OCI-LY7 (cell line): ENCODE measurements at regions not wholly inside any gene's neighbourhood (a gene's known extent, or its start where the extent isn't known, plus 50 kb on each side); places are given as distances from the start of the nearest gene placed in this dataset.

Source experiments
- BruUV-seq: library from RNA; stranded (reverse); fragments of 400-500 nt; replicated peaks from 2 replicates; lab custom pipeline; 2021; lab: Mats Ljungman, UMichigan
- CTCF ChIA-PET: fragments of 300-600 bp; sonication (Branson Sonifier 250); formaldehyde crosslinking; loops from one replicate; lab custom pipeline; 2022; ENCODE audit warnings: antibody characterized with exemption; ENCODE audit not compliant: unreplicated experiment; lab: Charles Lee
- POLR2A ChIA-PET: fragments of 300-600 bp; sonication (Branson Sonifier 250); formaldehyde crosslinking; loops from one replicate; lab custom pipeline; 2022; ENCODE audit warnings: antibody characterized with exemption; lab: Charles Lee
- DNase-seq: peaks from one replicate; pipeline ENCODE4 v3.0.0-alpha.2; 2015; ENCODE audit warnings: low spot score
- H2AFZ ChIP-seq: fragments of 200-600 bp; sonication (generic), shearing (Covaris generic); 2 replicates; pipeline ENCODE4 v1.6.1; 2014; ENCODE audit warnings: mild to moderate bottlenecking, antibody characterized with exemption, low read length, moderate library complexity
- H3K27ac ChIP-seq: fragments of 200-600 bp; sonication (generic); 2 replicates; pipeline ENCODE4 v1.5.1; 2014; ENCODE audit warnings: mixed run types, low read depth, mild to moderate bottlenecking, moderate library complexity, low read length, inconsistent platforms; ENCODE audit not compliant: poor library complexity, severe bottlenecking
- H3K36me3 ChIP-seq: fragments of 200-600 bp; sonication (generic); 2 replicates; pipeline ENCODE4 v1.6.1; 2014; ENCODE audit warnings: mild to moderate bottlenecking, antibody characterized with exemption, low read length, moderate library complexity, mixed read lengths; ENCODE audit not compliant: insufficient read depth
- H3K4me1 ChIP-seq: fragments of 200-600 bp; sonication (generic); 2 replicates; pipeline ENCODE4 v1.5.1; 2014; ENCODE audit warnings: mild to moderate bottlenecking, low read length; ENCODE audit not compliant: insufficient read depth, poor library complexity, severe bottlenecking
- H3K4me2 ChIP-seq: fragments of 200-600 bp; sonication (generic); 2 replicates; pipeline ENCODE4 v1.6.1; 2014; ENCODE audit warnings: mild to moderate bottlenecking, low read length
- H3K4me3 ChIP-seq: fragments of 200-600 bp; sonication (generic); 2 replicates; pipeline ENCODE4 v1.5.1; 2014; ENCODE audit warnings: mild to moderate bottlenecking, low read depth, low read length; ENCODE audit not compliant: poor library complexity, severe bottlenecking
- H3K79me2 ChIP-seq: fragments of 200-600 bp; sonication (generic); 2 replicates; pipeline ENCODE4 v1.6.1; 2016; ENCODE audit warnings: low read depth, mild to moderate bottlenecking, low read length, moderate library complexity, mixed read lengths; ENCODE audit not compliant: insufficient read depth
- H3K9me2 ChIP-seq: fragments of 200-600 bp; sonication (generic); 2 replicates; pipeline ENCODE4 v1.6.1; 2016; ENCODE audit warnings: mild to moderate bottlenecking, low read length, mixed read lengths; ENCODE audit not compliant: insufficient read depth
- H3K9me3 ChIP-seq: fragments of 200-600 bp; sonication (generic); 2 replicates; pipeline ENCODE4 v1.6.1; 2014; ENCODE audit warnings: mild to moderate bottlenecking, mixed run types, low read length, mixed read lengths
- H4K20me1 ChIP-seq: fragments of 200-600 bp; sonication (generic); 2 replicates; pipeline ENCODE4 v1.6.1; 2014; ENCODE audit warnings: mild to moderate bottlenecking, antibody characterized with exemption, low read length, moderate library complexity, mixed read lengths; ENCODE audit not compliant: insufficient read depth
- EZH2phosphoT487 ChIP-seq: fragments of 200-600 bp; sonication (generic); IDR thresholded peaks from 2 replicates; pipeline ENCODE4 v1.6.1; 2018; ENCODE audit warnings: low read depth, borderline replicate concordance, mild to moderate bottlenecking, mixed run types, antibody characterized with exemption, low read length, moderate library complexity, mixed read lengths
- intact Hi-C: fragments of 100-400 bp; cut with micrococcal nuclease; formaldehyde crosslinking; loops from one replicate; pipeline ENCODE4 v1.10.0; 2022; ENCODE audit not compliant: unreplicated experiment
- TF ChIP-seq, protein P1 (sequence below): fragments of 200-600 bp; sonication (generic); conservative IDR thresholded peaks from 2 replicates; pipeline ENCODE4 v1.5.1; 2014; ENCODE audit warnings: mild to moderate bottlenecking, antibody characterized with exemption, low read length, moderate library complexity, mixed read lengths

DNA sequence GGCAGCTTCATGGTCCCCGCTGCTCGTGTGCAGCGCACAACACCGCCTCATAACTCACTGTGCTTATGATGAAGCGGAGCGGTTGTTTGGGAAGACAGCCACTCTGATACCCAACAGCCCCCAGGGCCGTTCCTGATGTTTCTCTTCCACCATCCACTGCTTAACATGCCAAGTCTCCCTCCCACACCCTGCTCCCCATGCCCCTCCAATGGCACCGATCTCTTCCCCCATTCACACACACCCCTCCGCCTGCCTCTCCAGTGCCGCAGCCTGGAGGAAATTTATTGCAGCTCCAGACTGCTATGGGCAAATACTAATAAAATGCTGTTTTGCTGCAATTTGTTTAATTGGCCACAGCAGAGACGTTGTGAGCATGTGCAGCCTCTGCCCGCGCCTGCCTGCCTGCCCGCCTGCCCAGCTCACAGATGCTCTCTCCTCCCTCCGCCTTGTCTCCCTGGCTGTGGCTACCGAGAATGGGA lies 80.3 kb upstream of the LHX1 start:
- ChIA-PET POLR2A (no interaction called here), CTCF (no interaction called here)
- intact Hi-C loops = no loop called here
- no peak overlapping the region for H3K27ac ChIP-seq
- no peaks in the 10 kb centered on the region for H3K9me2 ChIP-seq
- no TSS peak for BruUV-seq
- no peaks in the 10 kb centered on the region for H3K79me2 ChIP-seq
- H3K4me1 ChIP-seq = no peaks in the 10 kb centered on the region
- H3K4me3 ChIP-seq = no peak overlapping the region
- H3K36me3 ChIP-seq = no peaks in the 10 kb centered on the region
- no peak for DNase-seq
- no peak overlapping the region for H2AFZ ChIP-seq
- H4K20me1 ChIP-seq = no peaks in the 10 kb centered on the region
- H3K4me2 ChIP-seq = no peak overlapping the region
- H3K9me3 ChIP-seq = no peaks in the 10 kb centered on the region
- TF ChIP-seq, protein P1, sequence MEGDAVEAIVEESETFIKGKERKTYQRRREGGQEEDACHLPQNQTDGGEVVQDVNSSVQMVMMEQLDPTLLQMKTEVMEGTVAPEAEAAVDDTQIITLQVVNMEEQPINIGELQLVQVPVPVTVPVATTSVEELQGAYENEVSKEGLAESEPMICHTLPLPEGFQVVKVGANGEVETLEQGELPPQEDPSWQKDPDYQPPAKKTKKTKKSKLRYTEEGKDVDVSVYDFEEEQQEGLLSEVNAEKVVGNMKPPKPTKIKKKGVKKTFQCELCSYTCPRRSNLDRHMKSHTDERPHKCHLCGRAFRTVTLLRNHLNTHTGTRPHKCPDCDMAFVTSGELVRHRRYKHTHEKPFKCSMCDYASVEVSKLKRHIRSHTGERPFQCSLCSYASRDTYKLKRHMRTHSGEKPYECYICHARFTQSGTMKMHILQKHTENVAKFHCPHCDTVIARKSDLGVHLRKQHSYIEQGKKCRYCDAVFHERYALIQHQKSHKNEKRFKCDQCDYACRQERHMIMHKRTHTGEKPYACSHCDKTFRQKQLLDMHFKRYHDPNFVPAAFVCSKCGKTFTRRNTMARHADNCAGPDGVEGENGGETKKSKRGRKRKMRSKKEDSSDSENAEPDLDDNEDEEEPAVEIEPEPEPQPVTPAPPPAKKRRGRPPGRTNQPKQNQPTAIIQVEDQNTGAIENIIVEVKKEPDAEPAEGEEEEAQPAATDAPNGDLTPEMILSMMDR = no peak
- TF ChIP-seq EZH2phosphoT487 = no peak

DNA sequence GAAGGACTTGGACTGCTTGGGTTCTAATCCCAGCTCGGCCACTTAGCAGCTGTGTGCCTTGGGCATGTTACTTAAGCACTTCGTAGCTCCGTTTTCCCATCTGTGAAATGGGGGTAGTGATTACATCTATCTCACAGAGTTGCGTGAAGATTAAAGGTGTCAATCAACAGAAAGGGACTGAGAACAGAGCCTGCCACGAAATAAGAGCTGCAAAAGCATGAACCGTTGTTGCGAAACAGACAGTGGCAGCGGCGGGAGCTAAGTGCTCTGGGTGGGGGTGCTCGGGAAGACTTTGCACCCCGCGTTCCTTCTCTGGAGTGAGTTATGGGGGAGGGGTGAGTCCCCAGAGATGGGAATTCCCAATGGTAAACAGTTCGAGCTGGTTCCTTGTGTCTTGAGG lies 79.6 kb upstream of the LHX1 start:
- Histone ChIP-seq H3K4me1 (no peaks in the 10 kb centered on the region), H3K36me3 (no peaks in the 10 kb centered on the region), H3K79me2 (no peaks in the 10 kb centered on the region), H2AFZ (no peak overlapping the region), H3K9me3 (no peaks in the 10 kb centered on the region), H3K4me3 (no peak overlapping the region), H3K4me2 (no peak overlapping the region), H3K9me2 (no peaks in the 10 kb centered on the region), H3K27ac (no peak overlapping the region), H4K20me1 (no peaks in the 10 kb centered on the region)
- BruUV-seq = no TSS peak
- intact Hi-C loops = no loop called here
- DNase-seq = no peak
- CTCF ChIA-PET = no interaction called here
- POLR2A ChIA-PET = interaction anchor here (0.6 kb wide), 1 partner anchor 71 kb away, joined by 3 read pairs; no protein-coding TSS in a partner anchor
- TF ChIP-seq, protein P1 = no peak
- TF ChIP-seq EZH2phosphoT487 = no peak

DNA sequence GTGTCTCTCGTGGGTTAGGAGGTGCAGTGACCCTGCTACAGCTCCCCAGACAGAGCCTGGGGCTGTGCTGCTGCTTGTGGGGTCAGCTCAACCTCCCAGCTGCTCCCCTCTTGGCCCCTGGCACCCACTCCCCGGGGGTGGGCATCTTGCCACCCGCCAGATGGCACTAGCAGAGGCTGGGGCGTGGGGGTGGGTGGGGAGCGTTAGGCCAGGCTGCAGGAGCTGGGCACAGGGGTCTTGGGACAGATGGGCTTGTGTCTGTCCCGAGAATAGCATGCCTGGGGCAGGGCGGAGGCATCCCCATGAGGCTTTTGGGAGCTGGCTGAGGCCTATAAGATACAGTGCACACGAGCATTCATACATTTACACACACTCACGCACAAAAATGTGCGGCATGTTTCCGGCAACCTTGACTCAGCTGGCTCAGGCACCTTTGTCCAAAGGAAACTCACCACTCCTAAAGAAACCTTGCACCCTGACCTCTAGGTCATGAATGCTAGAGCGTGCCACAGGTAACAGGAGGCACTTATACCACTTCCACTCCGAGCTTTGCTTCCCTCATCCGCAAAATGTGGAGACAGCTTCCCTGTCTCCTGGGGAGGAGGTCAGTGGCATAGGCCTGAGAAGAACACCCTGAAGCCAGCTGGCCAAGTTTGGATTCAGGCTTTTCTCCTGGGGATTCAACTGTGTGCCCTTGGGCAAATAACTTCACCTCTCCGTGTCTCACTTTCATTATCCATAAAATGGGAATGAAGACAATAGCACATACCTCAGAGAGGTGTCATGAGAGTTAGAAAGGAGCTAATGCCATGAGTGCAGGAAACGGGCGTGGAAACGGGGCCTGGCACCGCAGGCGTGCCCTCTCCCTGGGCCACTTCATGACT lies 78.9 kb upstream of the LHX1 start:
- TF ChIP-seq, protein P1 = no peak
- no peak for TF ChIP-seq EZH2phosphoT487
- DNase-seq = no peak
- ChIA-PET CTCF (no interaction called here), POLR2A (interaction anchor here (0.6 kb wide), 1 partner anchor 70 kb away, joined by 3 read pairs; no protein-coding TSS in a partner anchor)
- H3K9me3 ChIP-seq = no peaks in the 10 kb centered on the region
- H2AFZ ChIP-seq = no peak overlapping the region
- no peaks in the 10 kb centered on the region for H3K4me1 ChIP-seq
- no TSS peak for BruUV-seq
- H3K36me3 ChIP-seq = no peaks in the 10 kb centered on the region
- H3K4me3 ChIP-seq = no peak overlapping the region
- H4K20me1 ChIP-seq = no peaks in the 10 kb centered on the region
- intact Hi-C loops = no loop called here
- no peaks in the 10 kb centered on the region for H3K79me2 ChIP-seq
- H3K9me2 ChIP-seq = no peaks in the 10 kb centered on the region
- no peak overlapping the region for H3K4me2 ChIP-seq
- no peak overlapping the region for H3K27ac ChIP-seq
